ENCODE measurements at regions not wholly inside any gene's neighbourhood (a gene's known extent, or its start where the extent isn't known, plus 50 kb on each side); places are given as distances from the start of the nearest gene placed in this dataset.

- DNase-seq (ENCODE audit: low read depth), result no peak
Measured at GRCh38 chr21:36555199-36555800, 75.4 kb upstream of the CLDN14 start.

GRCh38 chr21:36557316-36557715 lies 77.4 kb upstream of the CLDN14 start:
- no peak for DNase-seq (ENCODE audit: low read depth)

GRCh38 chr21:36560933-36561575 lies 81.1 kb upstream of the CLDN14 start:
- DNase-seq (ENCODE audit: low read depth), result no peak

- no peak for DNase-seq (ENCODE audit: low read depth)
Measured at GRCh38 chr21:36563341-36563926, 83.5 kb upstream of the CLDN14 start.

GRCh38 chr21:36564647-36565046 lies 84.7 kb upstream of the CLDN14 start:
- DNase-seq (ENCODE audit: low read depth), result no peak

- no peak for DNase-seq (ENCODE audit: low read depth)
Measured at GRCh38 chr21:36565540-36565939, 85.6 kb upstream of the CLDN14 start.

- DNase-seq (ENCODE audit: low read depth), result no peak
Measured at GRCh38 chr21:36566644-36567043, 86.7 kb upstream of the CLDN14 start.

- DNase-seq (ENCODE audit: low read depth), result no peak
Measured at GRCh38 chr21:36567216-36567885, 87.4 kb upstream of the CLDN14 start.

GRCh38 chr21:36569511-36569910 lies 89.6 kb upstream of the CLDN14 start:
- DNase-seq (ENCODE audit: low read depth), result no peak

- DNase-seq (ENCODE audit: low read depth), result no peak
Measured at GRCh38 chr21:36571556-36571955, 91.6 kb upstream of the CLDN14 start.

GRCh38 chr21:36572039-36572438 lies 92.1 kb upstream of the CLDN14 start:
- DNase-seq (ENCODE audit: low read depth), result no peak

GRCh38 chr21:36575306-36575705 lies 95.4 kb upstream of the CLDN14 start:
- DNase-seq (ENCODE audit: low read depth), result no peak

GRCh38 chr21:36576441-36576840 lies 96.5 kb upstream of the CLDN14 start:
- no peak for DNase-seq (ENCODE audit: low read depth)

GRCh38 chr21:36579898-36580297 lies 100.0 kb upstream of the CLDN14 start:
- DNase-seq (ENCODE audit: low read depth), result no peak

GRCh38 chr21:36582271-36582670 lies 102.3 kb upstream of the CLDN14 start:
- no peak for DNase-seq (ENCODE audit: low read depth)

- no peak for DNase-seq (ENCODE audit: low read depth)
Measured at GRCh38 chr21:36583591-36583990, 103.7 kb upstream of the CLDN14 start.

- no peak for DNase-seq (ENCODE audit: low read depth)
Measured at GRCh38 chr21:36584980-36585940, 105.3 kb upstream of the CLDN14 start.

- no peak for DNase-seq (ENCODE audit: low read depth)
Measured at GRCh38 chr21:36587388-36587787, 107.5 kb upstream of the CLDN14 start.

- DNase-seq (ENCODE audit: low read depth), result peak; percentile 50
Measured at GRCh38 chr21:36589352-36589971, 109.5 kb upstream of the SIM2 start.

GRCh38 chr21:36591326-36591970 lies 107.5 kb upstream of the SIM2 start:
- DNase-seq (ENCODE audit: low read depth), result no peak

- DNase-seq (ENCODE audit: low read depth), result no peak
Measured at GRCh38 chr21:36596174-36596573, 102.7 kb upstream of the SIM2 start.

Measured in GM04504 (cell line).